GM19324 (cell line): ENCODE measurements at regions not wholly inside any gene's neighbourhood (a gene's known extent, or its start where the extent isn't known, plus 50 kb on each side); places are given as distances from the start of the nearest gene placed in this dataset.

Experiments used
- ATAC-seq: cut with Tn5 transposase; IDR thresholded peaks from one replicate; pipeline ENCODE4 v1.9.1; 2021; ENCODE audit warnings: mild to moderate bottlenecking, moderate library complexity; ENCODE audit not compliant: unreplicated experiment, low FRiP score

DNA sequence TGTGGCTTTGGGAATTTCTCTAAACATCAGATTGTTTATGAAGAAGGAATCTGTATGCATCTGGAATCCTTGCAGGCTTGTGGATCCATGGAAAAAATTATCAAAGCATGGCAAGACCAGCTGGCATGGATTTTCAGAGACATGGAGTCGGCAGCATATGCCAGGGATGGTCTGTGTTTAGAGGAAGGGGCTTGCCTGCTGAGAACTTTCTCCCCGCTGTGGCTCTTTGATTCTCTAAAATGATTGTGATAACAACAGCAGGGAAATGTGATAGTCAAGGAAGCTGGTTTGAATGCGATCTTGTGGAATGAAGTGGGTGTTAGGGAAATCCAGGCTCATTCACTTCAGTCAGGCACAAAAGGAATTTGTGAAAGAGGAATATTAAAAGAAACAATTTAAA is 245.7 kb upstream of the THRB start:
- ATAC-seq = no peak

DNA sequence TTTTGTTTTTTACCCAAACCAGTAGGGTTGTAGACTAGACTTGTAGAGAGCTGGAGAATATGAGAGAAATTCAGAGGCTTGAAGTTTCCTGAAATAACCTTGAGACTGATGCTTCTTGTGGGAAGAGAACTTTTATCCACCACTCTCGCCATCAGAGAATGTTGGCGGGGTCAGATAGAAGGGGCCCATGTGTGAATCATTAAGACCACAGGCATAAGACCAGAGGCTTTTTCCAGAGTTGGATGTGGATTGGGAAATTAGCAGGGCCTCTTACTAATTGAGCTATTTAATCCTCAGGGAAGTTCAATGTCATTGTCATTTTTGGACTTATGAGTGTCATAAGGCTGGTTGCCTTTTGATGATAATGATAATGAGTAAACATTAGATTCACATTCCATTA is 246.9 kb upstream of the THRB start:
- ATAC-seq = no peak

DNA sequence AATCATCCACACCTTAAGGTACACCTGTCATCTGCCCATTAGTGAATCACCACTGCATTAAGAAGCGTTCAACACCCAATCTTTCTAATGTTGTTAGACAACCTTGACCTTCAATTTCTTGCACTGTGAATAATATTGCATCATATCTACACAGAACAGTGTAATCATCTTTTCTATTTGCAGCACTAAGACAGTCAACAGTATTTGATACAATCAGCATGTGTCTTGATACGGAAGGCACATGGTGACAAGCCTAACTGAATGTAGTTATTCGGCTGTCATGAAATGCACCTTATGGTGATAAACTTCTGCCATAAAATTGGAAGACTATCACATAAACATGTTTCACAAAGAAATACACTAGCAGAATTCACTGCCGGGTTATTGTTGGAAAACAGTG is 253.9 kb upstream of the THRB start:
- ATAC-seq = no peak

- ATAC-seq = no peak
These were observed 256.4 kb upstream of the THRB start for GRCh38 chr3:24751020-24751419.

DNA sequence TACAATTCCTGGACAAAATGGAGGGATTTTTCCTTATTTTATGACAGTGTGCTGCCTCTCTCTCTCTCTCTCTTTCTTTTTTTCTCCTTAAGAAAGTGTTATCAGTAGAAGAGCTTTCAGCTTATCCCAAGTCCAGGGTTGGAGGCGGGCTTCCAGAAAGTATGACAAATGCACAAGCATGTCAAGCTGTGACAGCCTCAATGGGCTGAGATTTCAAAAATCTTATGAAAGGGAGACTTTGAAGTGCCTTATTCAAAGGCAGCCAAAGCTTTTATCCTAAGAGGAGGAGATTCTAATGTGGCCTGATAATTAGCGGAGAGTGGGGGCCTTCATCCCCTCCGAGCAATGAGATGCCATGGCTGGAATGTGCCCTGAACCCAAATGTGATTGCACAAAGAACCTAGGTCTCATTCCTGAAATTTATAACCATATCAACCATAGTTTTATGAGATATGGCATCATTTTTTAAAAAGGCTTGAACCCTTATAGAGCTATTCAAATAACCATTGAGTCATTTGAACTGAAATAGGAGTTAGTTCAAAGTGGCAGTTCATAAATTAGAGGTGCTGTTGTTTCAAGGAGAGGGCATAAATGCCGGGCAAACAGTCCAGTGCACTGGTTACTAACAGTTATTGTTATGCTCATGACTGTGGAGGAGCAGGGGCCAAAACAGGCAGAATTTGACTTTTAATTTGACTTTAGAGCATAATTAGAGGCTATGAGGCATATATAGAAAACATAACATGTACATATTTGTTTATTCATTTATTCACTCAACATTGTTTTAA is 261.6 kb upstream of the THRB start:
- no peak for ATAC-seq

DNA sequence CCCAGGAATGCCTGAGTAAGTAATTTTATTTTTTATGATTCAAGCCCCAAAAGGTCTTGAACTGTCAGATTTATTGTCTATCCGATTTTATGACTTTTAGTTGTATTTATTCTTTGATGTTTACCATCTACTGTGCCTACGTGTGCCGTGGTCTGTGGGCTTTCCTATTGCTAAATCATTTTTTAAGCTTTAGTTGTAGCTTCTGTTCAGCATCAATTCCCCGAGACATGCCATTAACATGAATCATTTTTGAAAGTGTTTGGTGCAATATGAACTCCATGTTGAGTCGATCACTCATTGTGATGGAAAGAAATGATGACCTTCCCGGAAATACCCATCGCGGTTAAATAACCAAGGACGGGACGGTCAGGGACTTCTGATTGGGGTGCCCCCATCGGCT is 268.7 kb upstream of the THRB start:
- no peak for ATAC-seq

- no peak for ATAC-seq
These were observed 269.7 kb upstream of the THRB start for GRCh38 chr3:24764236-24764915.

GRCh38 chr3:24765399-24765798 is 270.7 kb upstream of the THRB start:
- ATAC-seq = no peak

DNA sequence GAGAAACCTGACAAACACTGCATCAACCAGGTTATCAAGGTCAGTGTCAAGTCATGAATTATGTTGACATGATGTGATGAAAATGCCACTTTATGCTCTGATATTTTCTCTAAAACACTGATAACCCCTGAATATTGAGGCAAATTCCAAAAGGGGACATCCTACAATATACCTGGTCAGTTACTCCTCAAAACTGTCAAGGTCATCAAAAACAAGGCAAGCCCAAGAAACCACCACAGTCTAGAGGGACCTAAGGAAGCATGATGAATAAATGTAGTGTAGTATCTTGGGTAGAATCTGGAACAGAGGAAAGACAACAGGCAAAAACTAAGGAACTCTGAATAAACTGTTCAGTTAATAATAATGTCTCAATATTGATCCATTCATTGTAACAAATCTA is 275.3 kb upstream of the THRB start:
- no peak for ATAC-seq

GRCh38 chr3:24773798-24774197 is 279.1 kb upstream of the THRB start:
- no peak for ATAC-seq

- ATAC-seq = no peak
These were observed 286.3 kb upstream of the THRB start for GRCh38 chr3:24780991-24781390.

DNA sequence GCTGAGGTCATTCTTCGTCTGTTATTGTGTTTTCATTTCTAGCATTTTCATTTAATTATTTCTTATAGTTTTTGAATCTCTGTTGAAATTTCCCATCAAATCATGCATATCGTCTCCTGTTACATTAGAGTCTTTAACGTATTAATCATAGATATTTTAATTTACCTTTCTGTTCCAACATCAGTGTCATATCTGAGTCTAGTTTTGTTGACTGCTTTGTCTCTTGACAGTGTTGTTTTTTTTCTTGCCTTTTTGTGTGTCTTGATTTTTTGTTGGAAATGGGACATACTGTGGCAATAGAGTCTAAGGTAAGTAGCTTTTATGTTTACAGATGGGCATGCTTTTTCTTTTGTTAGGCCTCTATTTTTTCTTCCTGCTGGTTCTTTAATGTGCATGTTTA is 286.8 kb upstream of the THRB start:
- no peak for ATAC-seq

- ATAC-seq = no peak
These were observed 299.2 kb upstream of the THRB start for GRCh38 chr3:24793896-24794295.

DNA sequence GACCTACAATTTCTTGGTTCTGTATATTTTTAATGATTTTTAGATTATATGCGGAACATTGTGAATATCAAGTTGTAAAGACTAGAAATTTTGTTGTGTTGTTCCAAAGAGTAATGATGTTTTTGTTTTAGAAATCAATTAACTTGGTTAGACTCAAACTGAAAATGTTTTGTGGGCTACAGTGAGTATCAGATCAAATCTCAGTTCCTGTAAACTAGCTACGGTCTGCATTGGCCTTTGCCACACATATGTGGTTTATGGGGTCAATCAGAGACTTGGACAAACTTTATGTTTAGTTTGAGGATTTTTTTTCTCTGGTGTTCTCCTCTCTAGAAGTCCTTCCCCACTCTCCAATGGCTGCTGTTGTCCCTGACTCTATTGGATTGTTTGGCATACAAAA is 308.0 kb upstream of the THRB start:
- peak; percentile 76 for ATAC-seq

GRCh38 chr3:24804095-24804494 is 309.4 kb upstream of the THRB start:
- ATAC-seq = no peak

GRCh38 chr3:24810881-24811280 is 316.2 kb upstream of the THRB start:
- no peak for ATAC-seq

DNA sequence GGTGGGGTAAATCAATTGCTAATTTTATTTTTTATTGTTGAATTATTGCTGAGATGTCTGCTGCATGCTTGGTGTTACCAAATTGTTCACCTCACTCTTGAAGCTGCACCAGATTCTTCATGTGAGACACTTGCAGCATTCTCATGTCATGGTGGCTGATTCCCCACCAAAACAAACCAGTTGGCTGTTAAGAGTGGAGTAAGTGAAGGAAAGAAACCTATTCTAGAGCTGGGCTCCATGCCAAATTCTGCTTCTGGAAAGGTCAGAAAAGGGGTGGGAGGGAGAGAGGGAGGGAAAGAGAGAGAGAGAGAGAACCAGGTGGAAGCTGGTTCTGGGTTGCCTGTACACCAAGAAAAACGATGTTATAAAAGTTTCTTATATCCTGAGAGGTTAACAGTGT is 317.5 kb upstream of the THRB start:
- ATAC-seq = no peak

GRCh38 chr3:24818055-24818454 is 323.4 kb upstream of the THRB start:
- no peak for ATAC-seq

GRCh38 chr3:24828011-24828410 is 333.4 kb upstream of the THRB start:
- ATAC-seq = no peak

GRCh38 chr3:24828551-24828950 is 333.9 kb upstream of the THRB start:
- ATAC-seq = no peak

DNA sequence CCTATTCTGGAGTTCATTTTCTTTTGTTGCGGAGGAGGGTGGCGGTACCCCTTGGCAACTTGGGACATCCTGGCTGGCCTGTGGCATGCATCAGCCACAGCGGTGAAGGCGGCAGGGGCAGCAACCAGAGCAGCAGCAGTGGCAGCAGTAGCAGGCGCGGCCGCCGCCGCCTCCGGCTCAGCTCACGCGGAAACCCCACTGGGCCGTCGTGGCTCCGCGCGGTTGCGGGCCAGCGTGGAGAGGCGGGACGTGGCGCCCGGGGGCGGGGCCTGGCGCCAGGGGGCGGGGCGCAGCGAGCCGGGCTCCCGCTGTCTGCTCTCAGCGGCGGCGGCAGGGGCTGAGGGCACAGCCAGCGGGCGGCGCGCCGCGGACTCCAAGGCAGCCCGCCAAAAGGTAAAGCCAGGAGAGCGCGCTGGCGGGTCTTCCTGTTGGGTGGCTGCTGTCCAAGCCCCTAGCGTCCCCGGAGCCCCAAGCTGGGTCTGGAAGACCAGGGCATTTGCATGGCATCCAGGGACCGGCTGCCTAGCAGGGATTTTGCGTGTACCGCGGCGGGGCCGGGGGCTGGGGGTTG is 334.4 kb upstream of the THRB start:
- ATAC-seq = no peak
